CD1c-positive myeloid dendritic cell (primary cell): ENCODE measurements at regions not wholly inside any gene's neighbourhood (a gene's known extent, or its start where the extent isn't known, plus 50 kb on each side); places are given as distances from the start of the nearest gene placed in this dataset.

Source experiments
- DNase-seq: peaks from one replicate; pipeline ENCODE4 v3.0.0-alpha.2; 2016; ENCODE audit errors: extremely low spot score

DNA sequence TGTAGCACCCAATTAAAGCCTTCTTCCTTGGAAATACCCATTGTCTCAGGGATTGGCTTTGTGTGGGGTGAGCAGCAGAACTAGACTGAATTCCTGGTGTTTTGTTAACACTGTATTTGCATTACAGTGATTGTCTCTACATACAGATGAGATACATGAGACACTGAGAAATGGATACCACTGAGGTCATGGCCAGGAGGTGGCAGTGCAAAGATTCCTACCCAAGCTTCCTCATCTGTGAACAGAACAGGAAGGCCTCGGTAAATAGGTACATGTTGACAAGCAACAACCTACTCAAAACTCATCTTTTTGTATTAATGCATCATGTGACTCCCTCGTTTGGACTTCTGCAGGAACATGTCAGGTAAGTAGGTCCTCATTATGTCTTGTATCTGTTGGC is 445.8 kb upstream of the RGPD4 start:
- DNase-seq: no peak

DNA sequence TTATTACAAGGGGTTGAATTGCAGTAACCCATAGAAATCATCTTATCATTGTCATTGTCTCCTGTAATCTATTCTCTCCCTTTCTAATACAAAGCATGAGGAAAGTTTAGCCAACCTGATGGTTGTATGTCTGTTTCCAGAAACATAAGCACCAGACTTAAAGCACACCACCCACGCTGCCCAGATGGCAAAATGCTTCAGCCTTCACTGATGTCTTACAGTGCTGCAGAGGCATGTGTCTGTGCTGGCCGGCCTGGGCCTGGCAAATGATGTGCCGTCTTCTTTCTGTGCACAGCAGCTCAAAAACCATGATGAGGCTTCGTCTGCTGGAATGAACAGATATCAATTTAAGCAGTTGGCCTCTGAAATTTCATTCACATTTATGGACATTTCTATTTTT is 443.0 kb upstream of the RGPD4 start:
- no peak for DNase-seq

DNA sequence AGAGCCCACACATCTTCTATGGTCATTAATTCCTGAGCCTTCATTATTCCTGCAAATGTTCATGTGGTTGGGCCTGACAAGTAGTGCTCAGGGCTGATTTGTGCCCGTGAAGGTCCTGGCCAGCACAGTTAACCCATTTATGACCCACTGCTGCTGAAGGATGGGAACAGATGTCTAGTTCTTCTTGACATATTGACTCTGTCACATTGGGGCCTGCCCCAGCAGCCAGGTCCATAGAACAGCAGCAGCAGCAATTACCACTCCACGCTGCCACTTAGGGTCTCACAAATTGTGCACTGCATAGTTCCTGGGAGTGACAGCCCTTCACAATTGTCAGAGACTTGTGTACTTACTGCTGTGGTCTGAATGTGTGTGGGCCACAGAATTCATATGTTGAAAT is 442.3 kb upstream of the RGPD4 start:
- DNase-seq: no peak

DNA sequence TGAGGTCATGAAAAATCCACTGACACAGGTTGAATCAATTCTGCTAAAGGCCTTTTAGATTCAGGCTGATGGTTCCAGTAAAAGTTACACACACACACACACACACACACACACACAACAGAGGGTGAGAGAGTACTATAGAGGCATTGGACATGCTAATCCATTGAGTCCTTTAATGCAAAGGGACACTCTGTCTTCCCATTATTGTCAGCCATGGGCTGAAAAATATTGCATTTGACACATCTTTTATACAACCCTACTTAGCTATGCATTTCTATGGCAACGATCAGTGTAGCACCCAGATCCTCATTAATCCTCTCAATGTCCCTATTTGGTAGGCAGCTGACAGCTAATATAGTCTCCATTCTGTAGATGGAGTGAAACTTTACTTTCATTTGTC is 440.8 kb upstream of the RGPD4 start:
- no peak for DNase-seq

DNA sequence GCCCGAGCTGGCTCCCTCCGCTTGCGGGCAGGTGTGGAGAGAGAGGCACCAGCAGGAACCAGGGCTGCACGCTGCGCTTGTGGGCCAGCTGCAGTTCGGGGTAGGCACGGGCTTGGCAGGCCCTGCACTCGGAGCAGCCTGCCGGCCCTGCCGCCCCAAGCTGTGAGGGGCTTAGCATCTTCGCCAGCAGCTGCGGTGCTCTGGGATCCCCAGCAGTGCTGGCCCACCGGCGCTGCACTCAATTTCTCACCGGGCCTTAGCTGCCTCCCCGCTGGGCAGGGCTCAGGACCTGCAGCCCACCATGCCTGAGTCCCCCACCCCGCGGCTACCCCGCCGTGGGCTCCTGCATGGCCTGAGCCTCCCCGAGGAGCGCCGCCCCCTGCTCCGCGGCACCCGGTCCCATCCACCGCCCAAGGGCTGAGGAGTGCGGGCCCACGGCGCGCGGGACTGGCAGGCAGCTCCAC is 434.4 kb upstream of the RGPD4 start:
- no peak for DNase-seq

DNA sequence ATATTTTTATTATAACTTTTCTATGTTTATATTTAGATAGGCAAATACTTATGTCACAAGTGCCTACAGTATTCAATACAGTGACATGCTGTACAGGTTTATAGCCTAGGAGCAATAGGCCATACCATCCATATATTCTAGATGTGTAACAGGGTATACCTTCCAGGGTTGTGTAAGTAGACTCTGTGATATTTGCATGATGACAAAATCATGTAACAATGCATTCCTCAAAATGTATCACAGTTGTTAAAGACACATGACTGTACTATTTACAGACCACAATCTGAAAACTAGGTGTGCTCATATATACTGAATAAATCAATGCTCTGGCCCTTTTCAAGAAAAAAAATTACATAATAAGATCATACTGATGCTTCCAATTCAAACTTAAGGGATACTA is 433.2 kb upstream of the RGPD4 start:
- no peak for DNase-seq

DNA sequence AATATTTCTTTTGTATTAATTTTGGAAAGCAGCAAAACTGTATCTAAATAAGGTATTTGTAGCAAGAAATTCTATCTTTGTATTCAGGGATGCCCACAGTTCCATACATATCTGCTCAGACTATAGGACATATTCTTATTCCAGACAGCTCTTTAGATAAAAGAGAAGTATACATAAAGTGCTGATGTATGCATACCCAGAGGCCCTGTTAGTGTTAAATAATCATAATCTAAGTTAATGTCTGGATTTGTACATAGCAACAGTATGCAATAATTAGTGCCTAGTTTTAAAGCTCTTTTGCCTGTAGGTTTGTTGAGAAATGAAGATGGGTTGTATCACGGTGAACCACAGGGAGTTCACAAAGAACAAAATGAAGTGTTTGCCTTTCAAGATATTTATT is 428.0 kb upstream of the RGPD4 start:
- no peak for DNase-seq

DNA sequence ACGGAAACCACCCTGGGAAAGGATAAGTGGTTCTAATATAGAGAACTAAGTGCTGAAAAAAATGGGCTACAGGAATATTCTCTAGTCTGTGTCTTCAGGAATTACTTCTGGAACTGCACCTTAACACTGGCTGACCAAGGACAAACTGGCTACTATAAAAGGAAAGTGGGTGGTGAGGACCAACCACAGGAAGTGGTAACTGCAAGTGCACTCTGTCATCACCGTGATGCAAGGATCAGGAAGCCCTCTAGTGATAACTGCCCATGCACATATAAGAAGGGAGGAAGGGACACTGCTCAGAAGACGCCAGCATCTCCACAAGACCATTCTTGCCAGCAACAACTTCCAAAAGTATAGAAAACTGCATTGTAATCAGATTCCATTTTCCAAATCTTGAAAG is 424.4 kb upstream of the RGPD4 start:
- no peak for DNase-seq

DNA sequence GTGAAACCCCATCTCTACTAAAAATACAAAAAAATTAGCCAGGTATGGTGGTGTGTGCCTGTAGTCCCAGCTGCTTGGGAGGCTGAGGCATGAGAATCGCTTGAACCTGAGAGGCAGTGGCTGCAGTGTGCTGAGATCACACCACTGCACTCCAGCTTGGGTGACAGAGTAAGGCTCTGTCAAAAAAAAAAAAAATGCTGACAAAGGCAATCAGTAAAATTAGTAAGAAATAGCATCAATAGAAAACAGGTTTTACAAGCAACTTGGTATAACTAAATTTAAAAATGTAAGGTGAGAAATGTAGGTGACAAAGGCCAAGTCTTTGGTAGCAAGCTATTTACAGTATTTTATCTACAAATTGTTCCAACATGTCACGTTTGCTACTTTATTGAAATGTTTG is 421.4 kb upstream of the RGPD4 start:
- no peak for DNase-seq

DNA sequence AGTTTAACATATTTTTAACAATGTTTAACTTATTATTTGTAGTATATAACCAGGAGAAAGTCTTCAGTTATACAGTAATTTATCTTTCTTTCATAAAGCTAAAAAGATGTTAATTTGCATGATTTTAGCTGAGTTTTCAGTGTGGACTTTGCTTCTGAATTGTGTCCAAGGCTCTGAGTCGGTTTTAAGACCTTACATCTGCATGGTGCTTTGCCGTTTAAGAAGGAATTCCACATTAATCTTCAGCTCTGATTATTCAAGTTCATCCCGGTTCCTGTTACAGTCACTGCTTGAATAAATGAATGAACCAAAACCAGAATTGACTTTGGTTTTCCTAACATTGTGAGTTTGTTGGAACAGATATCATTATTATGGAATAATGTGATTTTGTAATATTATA is 419.7 kb upstream of the RGPD4 start:
- DNase-seq: no peak

DNA sequence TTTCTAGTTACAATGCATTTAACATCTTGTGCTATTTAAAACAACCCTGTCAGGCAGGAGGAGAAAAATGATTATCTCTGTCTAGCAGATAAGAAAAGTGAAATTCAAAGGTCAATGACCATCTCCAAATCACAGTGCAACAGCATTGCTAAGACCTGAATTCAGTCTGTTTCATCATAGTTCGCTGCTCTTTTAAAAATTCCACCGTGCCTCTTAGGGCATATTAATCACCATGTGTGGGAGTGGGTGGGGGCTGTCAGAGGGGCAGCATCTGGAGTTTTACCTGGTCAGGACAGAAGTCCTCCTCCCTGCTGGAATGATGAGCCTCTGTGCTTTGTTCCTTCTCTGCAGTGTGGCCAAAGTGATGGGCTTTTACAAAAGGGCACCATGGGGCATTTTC is 418.7 kb upstream of the RGPD4 start:
- DNase-seq: no peak

DNA sequence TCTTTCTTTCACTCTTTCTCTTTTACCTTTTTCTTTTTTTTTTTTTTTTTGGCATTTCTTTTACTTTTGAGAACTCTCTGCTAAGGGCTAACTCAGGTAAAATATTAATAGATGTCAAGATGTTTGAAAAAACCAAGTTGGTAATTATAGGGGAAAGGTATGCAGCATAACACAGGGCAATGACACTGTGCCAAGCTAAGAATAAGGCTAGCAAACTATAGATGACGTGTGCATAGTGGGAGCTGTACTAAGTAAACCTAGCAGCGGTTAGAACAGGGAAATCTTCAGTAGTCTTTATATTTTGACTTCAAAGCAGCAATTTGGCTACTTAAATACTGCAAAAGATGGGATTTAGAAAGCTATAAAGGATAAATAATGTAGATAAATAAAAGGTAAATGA is 415.4 kb upstream of the RGPD4 start:
- DNase-seq: no peak

DNA sequence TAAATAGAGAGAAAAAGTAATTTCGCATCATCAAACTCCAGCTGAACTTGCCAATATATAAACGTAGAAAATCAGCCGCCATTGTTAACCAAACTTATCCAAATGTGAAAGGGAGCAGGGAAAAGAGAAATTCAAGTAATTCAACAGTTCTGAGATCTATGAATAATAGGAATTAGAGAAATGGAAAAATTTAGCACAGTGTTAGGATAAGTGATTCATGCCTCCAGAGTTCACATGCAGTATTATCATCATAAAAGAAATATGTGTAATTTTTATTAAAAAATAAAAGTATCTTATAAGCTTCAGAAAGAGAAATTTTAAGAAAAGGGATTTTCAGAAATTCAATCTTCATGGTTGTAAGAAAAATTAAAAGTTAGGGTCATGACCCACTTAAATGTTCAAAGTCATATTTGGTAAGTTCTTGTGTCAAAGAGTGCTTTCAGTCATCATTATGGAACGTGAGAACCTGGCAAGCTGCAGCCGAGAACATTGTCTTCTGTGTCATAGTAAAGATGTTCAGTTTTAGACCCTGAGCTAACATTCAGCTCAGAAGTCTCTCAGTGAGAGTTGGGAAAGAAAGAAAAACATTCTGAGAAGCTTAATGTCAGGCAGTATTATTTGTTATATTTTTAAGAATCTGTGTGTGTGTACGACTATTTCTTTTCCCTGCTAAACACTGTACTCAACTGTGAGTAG is 414.3 kb upstream of the RGPD4 start:
- DNase-seq: no peak

DNA sequence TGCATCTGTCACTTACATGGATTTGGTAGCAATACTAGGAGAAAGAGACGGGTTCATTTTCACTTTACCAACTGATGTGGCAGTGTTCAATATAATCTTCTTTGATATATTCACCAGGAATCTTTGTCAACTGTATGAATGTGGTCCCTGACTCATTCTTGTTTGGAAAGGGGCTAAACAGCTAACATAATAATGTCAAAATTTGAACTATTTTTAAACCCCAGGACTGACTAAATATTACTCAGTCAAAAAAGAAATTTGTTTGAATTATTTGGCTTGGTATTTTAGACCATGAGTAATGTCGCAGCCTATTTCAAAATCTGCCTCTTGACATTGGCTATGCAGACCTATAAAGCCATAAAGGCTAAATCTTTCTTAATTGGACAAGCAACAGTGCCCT is 413.7 kb upstream of the RGPD4 start:
- DNase-seq: no peak

DNA sequence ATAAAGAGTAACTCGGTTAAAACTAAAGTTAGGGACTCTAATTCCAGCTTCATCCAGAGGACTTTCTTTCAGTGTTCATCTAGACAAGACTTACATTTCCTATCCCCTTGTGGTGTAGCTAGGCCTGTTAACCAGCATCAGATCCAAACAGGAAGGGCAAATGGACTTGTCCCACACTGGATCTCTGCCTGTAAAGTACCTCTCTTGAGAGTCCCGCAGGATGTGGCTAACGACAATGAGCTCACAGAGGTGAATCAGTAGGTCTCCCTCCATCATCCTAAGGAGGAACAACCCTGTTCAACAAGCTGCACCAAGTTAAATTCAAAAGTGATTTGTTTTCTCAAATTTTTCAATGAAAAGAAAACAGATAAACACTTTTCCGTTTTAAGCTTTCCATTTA is 412.3 kb upstream of the RGPD4 start:
- DNase-seq: no peak

DNA sequence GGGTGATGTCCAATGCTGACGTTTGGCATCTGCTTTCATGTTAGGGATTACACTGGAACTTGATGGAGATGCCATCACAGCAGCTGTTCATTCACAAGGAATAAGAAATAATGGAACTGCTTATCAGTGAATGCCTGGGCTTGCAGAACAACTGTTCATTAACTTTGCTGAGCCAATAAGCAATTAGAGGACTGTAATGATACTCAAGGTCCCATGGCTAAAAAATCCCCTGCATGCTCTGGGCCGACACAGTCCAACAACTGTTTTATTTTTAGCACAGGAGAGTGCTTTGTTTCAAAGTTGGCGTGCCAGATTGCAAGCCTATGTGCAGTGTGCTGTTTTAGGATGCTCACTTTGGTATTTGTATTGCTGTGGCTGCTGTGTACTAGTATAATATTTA is 408.0 kb upstream of the RGPD4 start:
- no peak for DNase-seq

DNA sequence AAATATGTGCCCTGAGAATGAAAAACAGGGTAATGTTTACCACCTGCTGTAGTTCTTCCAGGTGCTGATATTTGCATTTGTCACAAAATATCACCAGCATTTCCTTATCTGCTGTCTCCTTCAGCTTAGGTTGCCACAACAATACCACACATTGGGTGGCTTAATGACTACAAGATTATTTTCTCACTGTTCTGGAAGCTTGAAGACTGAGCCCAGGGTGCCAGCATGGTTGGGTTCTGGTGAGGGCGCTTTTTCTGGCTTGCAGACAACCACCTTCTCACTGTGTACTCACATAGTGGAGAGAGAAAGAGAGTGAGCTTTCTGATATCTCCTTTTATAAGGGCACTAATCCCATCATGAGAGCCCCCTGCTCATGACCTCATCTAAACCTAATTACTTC is 407.5 kb upstream of the RGPD4 start:
- no peak for DNase-seq

DNA sequence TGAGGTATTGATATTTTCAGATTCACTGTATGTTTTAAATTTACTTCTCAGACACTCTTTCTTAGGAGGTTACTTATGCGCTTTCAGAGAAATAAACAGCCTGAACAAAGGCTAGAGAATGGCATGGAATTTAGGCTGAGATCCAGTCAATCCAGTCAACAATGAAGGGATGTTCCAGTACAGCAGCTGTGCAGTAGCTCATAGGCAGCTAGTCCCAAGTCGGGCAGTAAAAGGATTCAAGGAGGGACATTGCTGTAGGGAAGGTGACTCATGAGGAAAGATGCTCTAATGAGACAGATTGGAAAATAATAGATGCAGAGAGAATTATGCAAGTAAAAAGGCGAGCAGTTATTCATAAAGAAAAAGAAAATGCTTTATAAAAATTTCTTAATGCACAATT is 397.9 kb upstream of the RGPD4 start:
- no peak for DNase-seq

DNA sequence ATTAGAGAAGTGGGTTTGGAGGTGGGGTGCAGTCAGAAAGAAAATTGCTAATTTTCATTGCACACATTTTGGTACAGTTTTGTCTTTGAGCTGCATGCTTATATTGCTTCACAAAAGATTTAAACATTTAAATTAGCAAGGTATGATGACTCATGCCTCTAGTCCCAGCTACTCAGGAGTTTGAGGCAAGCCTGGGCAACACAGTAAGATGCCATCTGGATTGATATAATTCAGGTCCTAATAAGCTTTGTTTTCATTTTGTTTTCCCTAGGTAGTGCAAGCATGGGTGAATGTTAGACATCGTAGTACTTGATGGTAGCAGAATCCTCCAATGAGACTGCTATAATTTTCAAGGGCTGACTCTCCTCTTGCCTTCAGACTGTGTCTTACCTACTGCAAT is 396.7 kb upstream of the RGPD4 start:
- no peak for DNase-seq

DNA sequence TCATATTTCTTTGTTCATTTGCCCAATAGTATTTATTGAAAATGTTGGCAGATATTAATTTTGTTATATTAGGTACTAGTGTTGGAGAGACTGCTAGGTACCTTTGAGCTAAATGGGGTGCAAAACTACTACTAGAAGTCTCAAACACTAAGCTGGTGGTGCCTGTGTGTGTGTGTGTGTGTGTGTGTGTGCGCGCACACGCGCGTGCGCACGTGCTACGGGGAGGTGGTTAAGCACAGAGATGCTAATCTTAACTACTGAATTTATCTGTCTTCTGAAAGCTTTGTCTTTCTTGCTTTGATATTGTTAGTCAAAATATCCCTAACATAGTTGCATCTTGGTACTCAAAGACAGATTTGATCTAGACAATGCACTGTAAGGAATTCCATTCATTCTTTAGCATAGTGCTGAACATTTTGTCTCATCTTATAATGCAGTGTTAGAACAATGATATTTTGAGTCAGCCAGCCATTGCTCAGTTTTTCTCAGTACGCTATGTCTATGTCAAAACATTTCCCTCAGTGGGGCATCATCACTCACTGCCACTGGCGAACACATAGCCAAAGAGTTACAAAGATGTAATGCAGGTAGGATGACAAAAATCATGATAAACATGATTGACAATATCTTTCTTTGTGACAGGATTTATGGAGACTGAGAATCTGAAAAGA is 396.0 kb upstream of the RGPD4 start:
- no peak for DNase-seq

DNA sequence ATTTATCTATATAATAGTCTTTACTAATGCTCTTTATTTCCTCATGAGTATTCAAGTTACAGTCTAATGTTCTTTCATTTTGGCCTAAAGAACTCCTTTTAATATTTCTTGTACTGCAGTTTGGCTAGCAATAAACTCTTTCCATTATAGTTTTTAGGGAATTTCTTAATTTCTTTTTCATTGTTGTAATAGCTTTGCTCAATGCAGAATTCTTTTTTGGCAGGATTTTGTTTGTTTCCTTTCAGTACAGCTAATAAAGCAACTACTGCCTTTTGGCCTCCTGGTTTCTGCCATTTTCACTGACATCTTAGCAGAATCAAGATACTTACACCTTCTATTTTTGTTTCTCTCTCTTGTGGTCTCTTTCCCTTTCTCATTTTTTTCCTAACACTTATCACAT is 390.4 kb upstream of the RGPD4 start:
- no peak for DNase-seq

DNA sequence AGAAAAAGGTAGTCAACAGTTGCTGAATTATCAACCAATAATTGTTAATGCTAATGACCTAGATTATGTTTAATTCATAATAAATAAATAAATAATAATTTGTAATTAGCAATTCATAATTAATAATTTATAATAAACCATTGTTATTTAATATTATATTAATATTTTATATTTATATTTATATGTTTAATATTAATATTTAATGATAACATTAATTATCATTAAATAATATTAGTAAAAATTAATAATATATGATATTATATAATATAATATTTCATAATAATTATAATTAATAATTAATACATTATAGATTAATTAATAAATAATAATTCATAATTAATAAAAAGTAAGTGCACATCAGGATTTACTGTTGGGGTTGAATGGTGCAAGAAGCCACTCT is 389.4 kb upstream of the RGPD4 start:
- no peak for DNase-seq

DNA sequence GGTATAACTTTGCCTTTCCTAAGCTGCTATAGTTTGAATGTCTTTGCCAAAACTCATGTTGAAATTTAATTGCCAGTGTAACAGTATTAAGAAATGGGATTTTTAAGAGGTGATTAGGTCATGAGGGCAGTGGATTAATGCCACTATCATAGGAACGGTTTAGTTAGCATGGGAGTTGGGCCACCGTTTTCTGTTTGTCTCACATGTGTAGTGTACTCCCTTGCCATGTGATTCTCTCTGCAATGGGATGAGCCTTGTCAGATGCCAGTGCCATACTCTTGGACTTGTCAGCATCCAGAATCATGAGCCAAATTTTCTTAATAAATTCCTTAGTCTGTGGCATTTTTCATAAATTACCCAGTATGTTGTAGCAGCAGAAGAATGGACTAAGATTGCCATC is 388.9 kb upstream of the RGPD4 start:
- DNase-seq: no peak

DNA sequence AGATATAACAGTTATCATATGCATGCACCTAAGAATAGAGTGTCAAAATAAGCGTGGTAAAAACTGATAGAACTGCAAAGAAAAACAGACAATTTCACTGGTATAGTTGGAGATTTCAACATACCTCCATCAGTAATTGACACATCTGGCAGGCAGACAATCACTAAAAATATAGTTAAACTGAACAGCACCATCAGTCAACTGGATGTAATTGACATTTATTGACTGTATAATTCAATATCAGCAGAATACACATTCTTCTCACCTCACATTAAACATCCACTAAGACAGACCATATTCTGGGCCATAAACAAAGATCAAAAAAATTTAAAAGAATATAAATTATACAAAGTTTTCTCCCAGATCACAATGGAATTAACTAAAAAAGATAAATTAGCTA is 378.5 kb upstream of the RGPD4 start:
- DNase-seq: no peak
